ENCODE measurements at regions not wholly inside any gene's neighbourhood (a gene's known extent, or its start where the extent isn't known, plus 50 kb on each side); places are given as distances from the start of the nearest gene placed in this dataset.
"Not testable (repeated sequence)": the region's sequence is repeated elsewhere in the genome, so short reads cannot be mapped to it uniquely, and the experiment has no call there.

DNA sequence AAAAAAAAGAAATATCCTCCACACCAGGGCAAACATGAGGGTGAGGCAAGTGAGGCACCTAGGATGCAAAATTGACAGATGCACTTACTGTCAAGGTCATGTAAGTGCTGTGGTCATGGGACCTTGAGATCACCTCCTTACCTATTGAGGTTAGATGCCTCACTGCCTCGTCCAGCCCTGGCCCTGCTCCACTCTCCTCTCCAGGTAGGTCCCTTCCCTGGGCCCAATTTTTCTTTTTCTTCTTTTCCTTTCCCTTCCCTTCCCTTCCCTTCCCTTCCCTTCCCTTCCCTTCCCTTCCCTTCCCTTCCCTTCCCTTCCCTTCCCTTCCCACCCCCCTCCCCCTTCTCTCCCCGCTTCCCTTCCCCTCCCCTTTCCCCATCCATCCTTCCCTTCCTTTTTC is 71.1 kb upstream of the DLG1 start:
- H3K4me3 ChIP-seq (ENCODE audit: low read length in 2 of 2), result no peak overlapping the region

DNA sequence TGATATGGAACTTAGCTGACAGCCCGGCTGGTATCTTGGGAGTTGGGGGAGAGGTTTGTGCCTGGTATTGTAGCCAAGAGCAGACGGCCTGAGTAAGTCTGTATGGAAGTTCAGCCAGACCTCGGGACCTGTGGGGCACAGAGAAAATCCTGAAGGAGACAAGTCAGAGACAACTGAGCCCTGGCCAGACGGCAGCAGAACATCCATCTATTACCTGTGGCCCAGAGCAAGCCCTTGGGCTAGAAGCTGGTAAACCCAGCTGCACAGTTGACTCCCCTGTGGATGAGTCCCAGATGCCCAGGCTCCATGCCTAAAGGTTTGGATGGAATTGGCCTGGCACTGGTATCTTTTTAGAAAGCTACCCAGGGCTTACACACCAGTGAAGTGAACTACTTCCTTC is 70.4 kb upstream of the DLG1 start:
- no peaks in the 10 kb centered on the region for H3K27me3 ChIP-seq (ENCODE audit: control insufficient read depth in 1 of 2, insufficient read depth in 2 of 2, low read length in 2 of 2)
- H3K9ac ChIP-seq (ENCODE audit: low read length in 2 of 2), result no peak overlapping the region
- no peaks in the 10 kb centered on the region for H3K4me1 ChIP-seq (ENCODE audit: control insufficient read depth, insufficient read depth, low read length)

More for the DNA sequence above, 71.1 kb upstream of the DLG1 start:
- no peaks in the 10 kb centered on the region for H3K9me3 ChIP-seq (ENCODE audit: control insufficient read depth in 2 of 2, low read length in 2 of 2)
- no peaks in the 10 kb centered on the region for H3K4me1 ChIP-seq (ENCODE audit: control insufficient read depth, insufficient read depth, low read length)
- no peak overlapping the region for H3K27ac ChIP-seq (ENCODE audit: low read length)
- H3K36me3 ChIP-seq (ENCODE audit: control insufficient read depth in 2 of 2, insufficient read depth in 2 of 2, low read length in 2 of 2), result no peaks in the 10 kb centered on the region
- no peaks in the 10 kb centered on the region for H3K27me3 ChIP-seq (ENCODE audit: control insufficient read depth in 1 of 2, insufficient read depth in 2 of 2, low read length in 2 of 2)
- H3K9ac ChIP-seq (ENCODE audit: low read length in 2 of 2), result no peak overlapping the region

DNA sequence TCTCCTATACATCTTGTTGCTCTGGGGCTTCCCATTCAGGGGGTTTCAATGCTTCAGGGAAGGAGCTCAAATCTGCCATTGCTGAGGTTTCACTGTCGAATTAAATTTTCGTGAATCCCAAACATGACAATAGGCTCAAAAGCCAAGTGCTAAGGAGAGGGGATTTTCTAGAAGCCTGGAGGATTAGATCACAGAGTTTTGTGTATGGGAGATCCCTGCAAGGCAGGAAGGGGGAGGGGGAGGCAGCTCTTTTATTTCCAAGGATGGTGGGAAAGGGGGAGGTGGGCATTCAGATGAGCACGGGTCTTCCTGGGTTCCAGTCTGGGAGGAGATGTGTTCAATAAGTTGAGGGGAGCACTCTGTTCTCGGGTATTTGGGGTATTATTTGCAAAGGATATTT is 69.9 kb upstream of the DLG1 start:
- Histone ChIP-seq H3K4me3 (ENCODE audit: low read length in 2 of 2) (no peak overlapping the region), H3K9ac (ENCODE audit: low read length in 2 of 2) (no peak overlapping the region), H3K27ac (ENCODE audit: low read length) (no peak overlapping the region), H3K4me1 (ENCODE audit: control insufficient read depth, insufficient read depth, low read length) (no peaks in the 10 kb centered on the region), H3K9me3 (ENCODE audit: control insufficient read depth in 2 of 2, low read length in 2 of 2) (no peaks in the 10 kb centered on the region), H3K36me3 (ENCODE audit: control insufficient read depth in 2 of 2, insufficient read depth in 2 of 2, low read length in 2 of 2) (no peaks in the 10 kb centered on the region), H3K27me3 (ENCODE audit: control insufficient read depth in 1 of 2, insufficient read depth in 2 of 2, low read length in 2 of 2) (no peaks in the 10 kb centered on the region)

More for the DNA sequence above, 70.4 kb upstream of the DLG1 start:
- Histone ChIP-seq H3K27ac (ENCODE audit: low read length) (no peak overlapping the region), H3K9me3 (ENCODE audit: control insufficient read depth in 2 of 2, low read length in 2 of 2) (no peaks in the 10 kb centered on the region), H3K36me3 (ENCODE audit: control insufficient read depth in 2 of 2, insufficient read depth in 2 of 2, low read length in 2 of 2) (no peaks in the 10 kb centered on the region), H3K4me3 (ENCODE audit: low read length in 2 of 2) (no peak overlapping the region)

DNA sequence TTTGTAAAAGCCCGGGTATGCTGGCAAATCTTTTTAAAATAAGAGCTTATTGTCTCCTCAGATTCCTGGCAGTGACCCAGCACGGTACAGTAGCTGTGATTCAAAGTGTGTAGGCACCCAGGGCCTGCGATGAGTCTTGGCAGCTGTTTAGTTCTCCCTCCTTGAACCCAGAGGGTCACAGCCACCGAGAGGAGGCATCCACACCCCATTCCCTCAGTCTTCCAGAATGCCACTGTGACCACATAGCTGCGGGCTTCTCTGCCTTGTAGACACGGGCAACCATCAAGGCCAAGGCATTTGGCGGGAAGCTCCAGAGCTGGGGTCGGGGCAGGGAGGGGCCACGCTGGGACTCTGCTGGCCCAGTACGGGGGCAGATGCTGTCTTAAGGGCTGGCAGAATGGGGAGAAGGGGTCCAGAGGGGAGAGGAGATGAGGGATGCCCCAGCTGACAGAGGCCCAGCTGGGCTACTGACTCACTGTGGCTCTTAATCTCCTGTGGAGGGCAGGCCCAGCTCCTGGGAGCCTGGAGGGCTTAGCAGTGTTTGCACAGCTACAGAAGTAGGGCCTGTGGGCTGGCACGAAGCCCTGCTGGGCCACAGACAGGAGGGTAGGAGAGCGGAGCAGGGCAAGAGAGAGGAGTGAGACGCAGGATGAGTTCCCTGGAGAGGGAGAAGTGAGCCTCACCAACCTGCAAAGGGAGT is 68.8 kb upstream of the DLG1 start:
- H3K9ac ChIP-seq (ENCODE audit: low read length in 2 of 2), result no peak overlapping the region
- H3K4me3 ChIP-seq (ENCODE audit: low read length in 2 of 2), result no peak overlapping the region
- H3K27ac ChIP-seq (ENCODE audit: low read length), result no peak overlapping the region
- H3K4me1 ChIP-seq (ENCODE audit: control insufficient read depth, insufficient read depth, low read length), result no peaks in the 10 kb centered on the region
- H3K9me3 ChIP-seq (ENCODE audit: control insufficient read depth in 2 of 2, low read length in 2 of 2), result no peaks in the 10 kb centered on the region
- no peaks in the 10 kb centered on the region for H3K36me3 ChIP-seq (ENCODE audit: control insufficient read depth in 2 of 2, insufficient read depth in 2 of 2, low read length in 2 of 2)
- no peaks in the 10 kb centered on the region for H3K27me3 ChIP-seq (ENCODE audit: control insufficient read depth in 1 of 2, insufficient read depth in 2 of 2, low read length in 2 of 2)

DNA sequence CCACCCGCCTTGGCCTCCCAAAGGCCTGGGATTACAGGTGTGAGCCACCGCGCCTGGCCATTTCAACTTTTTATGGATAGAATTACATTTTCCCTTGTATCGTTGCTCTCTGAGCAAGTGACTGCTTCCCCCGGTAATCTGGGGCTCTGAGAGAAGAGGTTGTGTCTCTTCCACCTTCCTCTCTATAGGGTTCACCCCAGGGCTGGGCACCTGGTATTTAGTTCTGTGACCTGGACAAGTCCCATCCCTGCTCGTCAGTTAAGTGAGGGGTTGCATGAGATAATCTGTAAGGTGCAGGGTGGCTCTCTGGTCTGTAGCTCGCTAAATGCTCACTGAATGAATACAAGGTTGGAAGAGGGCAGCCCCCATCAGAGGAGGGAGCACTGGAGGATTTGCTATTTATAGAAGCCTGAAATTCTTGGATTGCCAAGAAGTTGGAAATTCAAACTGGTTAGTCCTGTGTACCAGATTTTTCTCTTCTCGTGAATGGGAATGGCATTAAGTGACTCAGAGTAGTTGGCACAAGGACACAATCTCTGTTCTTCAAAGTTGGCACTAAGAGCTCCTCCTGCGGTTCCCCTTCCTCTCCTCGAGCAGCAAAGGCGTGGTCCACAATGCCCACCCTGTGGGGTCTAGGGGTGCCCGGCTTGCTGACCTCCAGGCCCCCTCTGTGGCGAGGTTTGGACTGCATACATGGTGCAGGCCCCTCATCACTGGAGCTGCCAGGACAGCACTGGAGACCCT is 68.1 kb upstream of the DLG1 start:
- Histone ChIP-seq H3K4me1 (ENCODE audit: control insufficient read depth, insufficient read depth, low read length) (no peaks in the 10 kb centered on the region), H3K27ac (ENCODE audit: low read length) (no peak overlapping the region), H3K27me3 (ENCODE audit: control insufficient read depth in 1 of 2, insufficient read depth in 2 of 2, low read length in 2 of 2) (no peaks in the 10 kb centered on the region), H3K36me3 (ENCODE audit: control insufficient read depth in 2 of 2, insufficient read depth in 2 of 2, low read length in 2 of 2) (no peaks in the 10 kb centered on the region), H3K4me3 (ENCODE audit: low read length in 2 of 2) (no peak overlapping the region), H3K9me3 (ENCODE audit: control insufficient read depth in 2 of 2, low read length in 2 of 2) (no peaks in the 10 kb centered on the region), H3K9ac (ENCODE audit: low read length in 2 of 2) (no peak overlapping the region)

DNA sequence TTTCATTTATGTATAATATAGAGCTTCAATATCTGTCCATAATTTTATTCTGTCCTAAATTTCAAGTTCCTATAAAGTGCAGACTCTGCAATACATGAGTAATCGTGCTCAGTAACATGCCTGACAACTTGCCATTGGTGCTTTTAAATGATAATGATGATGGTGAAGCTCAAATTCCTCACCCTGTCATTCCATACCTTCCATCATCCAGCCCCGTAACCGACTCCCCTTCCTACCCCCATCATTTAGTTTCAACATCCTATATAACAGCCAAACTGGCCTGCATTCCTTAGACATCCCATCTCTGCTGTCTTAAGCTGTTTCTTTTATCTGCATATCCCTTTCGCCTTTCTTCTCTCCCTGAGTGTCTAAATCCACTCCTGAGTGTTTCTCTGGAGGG is 67.2 kb upstream of the DLG1 start:
- Histone ChIP-seq H3K9ac (ENCODE audit: low read length in 2 of 2) (no peak overlapping the region), H3K27ac (ENCODE audit: low read length) (no peak overlapping the region), H3K9me3 (ENCODE audit: control insufficient read depth in 2 of 2, low read length in 2 of 2) (no peaks in the 10 kb centered on the region), H3K4me1 (ENCODE audit: control insufficient read depth, insufficient read depth, low read length) (no peaks in the 10 kb centered on the region), H3K4me3 (ENCODE audit: low read length in 2 of 2) (no peak overlapping the region), H3K36me3 (ENCODE audit: control insufficient read depth in 2 of 2, insufficient read depth in 2 of 2, low read length in 2 of 2) (no peaks in the 10 kb centered on the region), H3K27me3 (ENCODE audit: control insufficient read depth in 1 of 2, insufficient read depth in 2 of 2, low read length in 2 of 2) (no peaks in the 10 kb centered on the region)

DNA sequence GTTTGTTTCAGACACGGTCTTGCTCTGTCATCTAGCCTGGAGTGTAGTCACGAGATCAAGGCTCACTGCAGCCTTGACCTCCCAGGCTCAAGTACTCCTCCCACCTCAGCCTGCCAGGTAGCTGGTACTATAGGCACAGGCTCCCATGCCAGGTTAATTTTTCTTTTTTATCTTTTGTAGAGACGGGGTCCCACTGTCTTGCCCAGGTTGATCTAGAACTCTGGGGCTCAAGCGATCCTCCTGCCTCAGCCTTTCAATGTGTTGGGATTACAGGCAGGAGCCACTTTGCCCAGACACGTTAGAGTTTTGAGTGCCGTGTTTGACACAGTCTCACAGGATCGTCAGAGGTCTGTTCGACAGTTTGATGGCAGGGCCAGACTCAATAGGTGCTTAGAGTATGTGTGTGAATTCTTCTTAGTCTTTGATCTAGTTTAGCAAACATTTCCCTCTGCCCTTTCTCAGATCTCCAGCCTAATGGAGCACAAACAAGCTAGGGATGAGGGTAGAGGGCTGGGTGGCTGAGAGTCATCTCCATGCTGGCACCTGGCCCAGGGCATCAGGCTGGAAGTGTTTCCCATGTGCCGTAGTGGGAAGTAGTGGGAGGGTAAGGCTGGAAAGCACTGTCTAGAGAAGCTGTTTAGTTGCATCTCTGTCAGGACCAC is 66.1 kb upstream of the DLG1 start:
- no peaks in the 10 kb centered on the region for H3K9me3 ChIP-seq (ENCODE audit: control insufficient read depth in 2 of 2, low read length in 2 of 2)
- H3K27ac ChIP-seq (ENCODE audit: low read length), result no peak overlapping the region
- no peaks in the 10 kb centered on the region for H3K27me3 ChIP-seq (ENCODE audit: control insufficient read depth in 1 of 2, insufficient read depth in 2 of 2, low read length in 2 of 2)
- no peaks in the 10 kb centered on the region for H3K36me3 ChIP-seq (ENCODE audit: control insufficient read depth in 2 of 2, insufficient read depth in 2 of 2, low read length in 2 of 2)
- H3K4me3 ChIP-seq (ENCODE audit: low read length in 2 of 2), result no peak overlapping the region
- no peak overlapping the region for H3K9ac ChIP-seq (ENCODE audit: low read length in 2 of 2)
- no peaks in the 10 kb centered on the region for H3K4me1 ChIP-seq (ENCODE audit: control insufficient read depth, insufficient read depth, low read length)

DNA sequence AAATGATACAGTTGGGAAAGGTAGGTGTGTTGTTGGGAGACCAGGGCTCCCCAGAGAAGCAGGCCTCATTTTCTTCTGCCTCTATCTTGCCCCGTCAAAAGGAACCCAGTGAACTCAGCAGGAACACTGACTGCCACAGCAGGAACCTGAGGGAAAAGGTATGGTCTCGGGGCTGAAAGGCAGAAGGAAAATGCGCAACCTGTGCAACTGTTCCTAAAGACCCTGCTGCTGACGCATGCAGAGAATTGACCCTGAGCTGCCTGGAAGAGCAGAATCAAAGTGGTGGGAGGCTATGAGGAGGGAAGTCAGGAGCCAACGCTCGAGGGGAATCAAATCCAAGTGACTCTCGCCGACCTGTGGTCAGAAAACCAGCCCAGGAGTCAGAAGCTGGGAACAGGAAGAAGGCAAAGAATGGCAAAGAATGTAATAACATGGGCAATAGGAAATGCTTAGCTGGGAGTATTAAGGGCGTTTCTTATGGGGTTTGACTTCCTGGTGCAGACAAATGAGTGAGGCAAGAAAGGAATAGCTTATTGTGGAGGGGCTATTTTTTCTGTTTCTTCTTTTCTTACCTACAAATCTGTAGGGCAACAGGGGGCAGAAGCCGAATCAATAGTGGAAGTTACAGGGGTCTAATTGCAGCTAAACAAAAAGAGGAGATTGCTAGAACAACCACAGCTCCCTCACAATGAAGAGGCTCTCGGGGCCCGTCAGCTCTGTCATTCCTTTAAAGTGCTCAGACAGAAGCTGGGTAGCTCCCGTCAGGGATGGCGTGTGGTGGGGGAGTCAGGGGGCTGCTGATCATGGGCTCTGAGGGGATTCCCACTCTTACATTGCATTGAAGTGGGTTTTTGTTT is 65.4 kb upstream of the DLG1 start:
- H3K27ac ChIP-seq (ENCODE audit: low read length), result no peak overlapping the region
- no peaks in the 10 kb centered on the region for H3K4me1 ChIP-seq (ENCODE audit: control insufficient read depth, insufficient read depth, low read length)
- no peaks in the 10 kb centered on the region for H3K9me3 ChIP-seq (ENCODE audit: control insufficient read depth in 2 of 2, low read length in 2 of 2)

DNA sequence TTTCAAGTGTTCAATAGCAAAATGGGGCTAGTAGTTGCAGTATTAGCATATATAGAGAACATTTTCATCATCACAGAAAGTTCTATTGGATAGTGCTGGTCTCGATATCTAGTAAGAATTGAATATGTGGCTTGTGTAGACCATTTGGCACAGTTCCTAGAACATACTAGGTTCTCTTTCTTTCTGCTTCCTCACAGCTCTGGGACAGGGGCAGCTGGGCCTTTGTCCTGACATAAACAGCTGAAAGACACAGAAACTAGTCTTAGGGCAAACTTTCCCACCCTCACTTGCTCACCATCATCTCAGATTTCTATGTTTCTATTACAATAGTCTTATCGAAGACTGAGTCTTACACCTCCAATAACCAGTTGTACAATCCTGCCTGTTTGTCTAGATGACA is 63.7 kb upstream of the DLG1 start:
- Histone ChIP-seq H3K4me1 (ENCODE audit: control insufficient read depth, insufficient read depth, low read length) (no peaks in the 10 kb centered on the region), H3K27me3 (ENCODE audit: control insufficient read depth in 1 of 2, insufficient read depth in 2 of 2, low read length in 2 of 2) (no peaks in the 10 kb centered on the region), H3K9ac (ENCODE audit: low read length in 2 of 2) (no peak overlapping the region), H3K36me3 (ENCODE audit: control insufficient read depth in 2 of 2, insufficient read depth in 2 of 2, low read length in 2 of 2) (no peaks in the 10 kb centered on the region), H3K9me3 (ENCODE audit: control insufficient read depth in 2 of 2, low read length in 2 of 2) (no peaks in the 10 kb centered on the region), H3K27ac (ENCODE audit: low read length) (no peak overlapping the region), H3K4me3 (ENCODE audit: low read length in 2 of 2) (no peak overlapping the region)

More for the DNA sequence above, 65.4 kb upstream of the DLG1 start:
- Histone ChIP-seq H3K9ac (ENCODE audit: low read length in 2 of 2) (no peak overlapping the region), H3K4me3 (ENCODE audit: low read length in 2 of 2) (no peak overlapping the region), H3K27me3 (ENCODE audit: control insufficient read depth in 1 of 2, insufficient read depth in 2 of 2, low read length in 2 of 2) (no peaks in the 10 kb centered on the region), H3K36me3 (ENCODE audit: control insufficient read depth in 2 of 2, insufficient read depth in 2 of 2, low read length in 2 of 2) (no peaks in the 10 kb centered on the region)

DNA sequence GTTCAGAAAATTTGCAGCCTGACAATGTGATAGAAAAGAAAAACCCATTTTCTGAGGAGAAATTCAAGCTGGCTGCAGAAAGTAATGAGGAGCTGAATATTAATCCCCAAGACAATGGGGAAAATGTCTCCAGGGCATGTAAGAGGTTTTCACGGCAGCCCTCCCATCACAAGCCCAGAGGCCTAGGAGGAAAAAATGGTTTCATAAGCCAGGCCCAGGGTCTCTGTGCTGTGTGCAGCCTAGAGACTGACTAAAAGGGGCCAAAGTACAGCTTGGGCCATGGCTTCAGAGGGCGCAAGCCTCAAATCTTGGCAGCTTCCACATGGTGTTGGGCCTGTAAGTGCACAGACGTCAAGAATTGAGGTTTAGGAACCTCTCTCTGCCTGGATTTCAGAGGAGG is 61.7 kb upstream of the DLG1 start:
- not testable (repeated sequence) for H3K4me3 ChIP-seq (ENCODE audit: low read length in 2 of 2); H3K27ac ChIP-seq (ENCODE audit: low read length); H3K36me3 ChIP-seq (ENCODE audit: control insufficient read depth in 2 of 2, insufficient read depth in 2 of 2, low read length in 2 of 2); H3K4me1 ChIP-seq (ENCODE audit: control insufficient read depth, insufficient read depth, low read length); H3K9me3 ChIP-seq (ENCODE audit: control insufficient read depth in 2 of 2, low read length in 2 of 2); H3K9ac ChIP-seq (ENCODE audit: low read length in 2 of 2); H3K27me3 ChIP-seq (ENCODE audit: control insufficient read depth in 1 of 2, insufficient read depth in 2 of 2, low read length in 2 of 2)
